ENCODE measurements at regions not wholly inside any gene's neighbourhood (a gene's known extent, or its start where the extent isn't known, plus 50 kb on each side); places are given as distances from the start of the nearest gene placed in this dataset.

DNA sequence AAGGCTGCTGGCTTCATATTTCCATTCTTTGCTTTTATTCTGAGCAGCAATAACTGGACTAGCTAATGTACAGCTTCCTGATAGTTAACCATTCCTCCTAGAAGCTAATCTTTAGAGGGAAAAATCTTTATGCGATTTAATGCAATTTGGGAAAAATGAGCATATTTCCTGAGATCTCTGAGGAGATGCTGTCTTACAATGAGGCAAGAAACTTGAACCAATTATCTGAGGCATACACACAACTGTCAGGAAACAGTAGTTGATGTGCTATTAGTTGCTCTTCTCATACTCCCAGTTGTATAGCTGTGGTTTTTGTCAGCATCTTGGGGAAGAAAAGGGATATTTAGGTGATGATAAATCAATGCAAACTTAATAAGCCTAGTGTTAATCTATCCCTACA is 265.9 kb downstream of the NEBL start:
- TF ChIP-seq, protein P1, sequence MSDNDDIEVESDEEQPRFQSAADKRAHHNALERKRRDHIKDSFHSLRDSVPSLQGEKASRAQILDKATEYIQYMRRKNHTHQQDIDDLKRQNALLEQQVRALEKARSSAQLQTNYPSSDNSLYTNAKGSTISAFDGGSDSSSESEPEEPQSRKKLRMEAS (IDR thresholded peaks at IDR 0.05) = no peak
- TF ChIP-seq ATF7 (IDR thresholded peaks at IDR 0.05) (no peak), ATF7 (CRISPR knock-in tag; IDR thresholded peaks at IDR 0.05) (no peak), POLR2A (IDR thresholded peaks at IDR 0.05; ENCODE audit: insufficient read depth in 1 of 2, low read depth in 2 of 2, low read length in 2 of 2) (no peak), EED (CRISPR knock-in tag; IDR thresholded peaks at IDR 0.05) (no peak), POLR2AphosphoS5 (IDR thresholded peaks at IDR 0.05; ENCODE audit: low read depth, low read length) (no peak), YY1 (IDR thresholded peaks at IDR 0.05; ENCODE audit: insufficient read depth, insufficient replicate concordance, low read depth, low read length) (no peak), ZNF143 (CRISPR knock-in tag; IDR thresholded peaks at IDR 0.05) (no peak)
- TF ChIP-seq, protein P2, sequence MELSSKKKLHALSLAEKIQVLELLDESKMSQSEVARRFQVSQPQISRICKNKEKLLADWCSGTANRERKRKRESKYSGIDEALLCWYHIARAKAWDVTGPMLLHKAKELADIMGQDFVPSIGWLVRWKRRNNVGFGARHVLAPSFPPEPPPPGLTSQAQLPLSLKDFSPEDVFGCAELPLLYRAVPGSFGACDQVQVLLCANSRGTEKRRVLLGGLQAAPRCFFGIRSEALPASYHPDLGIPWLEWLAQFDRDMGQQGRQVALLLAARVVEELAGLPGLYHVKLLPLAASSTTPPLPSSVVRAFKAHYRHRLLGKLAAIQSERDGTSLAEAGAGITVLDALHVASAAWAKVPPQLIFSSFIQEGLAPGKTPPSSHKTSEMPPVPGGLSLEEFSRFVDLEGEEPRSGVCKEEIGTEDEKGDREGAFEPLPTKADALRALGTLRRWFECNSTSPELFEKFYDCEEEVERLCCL (CRISPR knock-in tag; IDR thresholded peaks at IDR 0.05; ENCODE audit: borderline replicate concordance) = no peak
- TF ChIP-seq, protein P3, sequence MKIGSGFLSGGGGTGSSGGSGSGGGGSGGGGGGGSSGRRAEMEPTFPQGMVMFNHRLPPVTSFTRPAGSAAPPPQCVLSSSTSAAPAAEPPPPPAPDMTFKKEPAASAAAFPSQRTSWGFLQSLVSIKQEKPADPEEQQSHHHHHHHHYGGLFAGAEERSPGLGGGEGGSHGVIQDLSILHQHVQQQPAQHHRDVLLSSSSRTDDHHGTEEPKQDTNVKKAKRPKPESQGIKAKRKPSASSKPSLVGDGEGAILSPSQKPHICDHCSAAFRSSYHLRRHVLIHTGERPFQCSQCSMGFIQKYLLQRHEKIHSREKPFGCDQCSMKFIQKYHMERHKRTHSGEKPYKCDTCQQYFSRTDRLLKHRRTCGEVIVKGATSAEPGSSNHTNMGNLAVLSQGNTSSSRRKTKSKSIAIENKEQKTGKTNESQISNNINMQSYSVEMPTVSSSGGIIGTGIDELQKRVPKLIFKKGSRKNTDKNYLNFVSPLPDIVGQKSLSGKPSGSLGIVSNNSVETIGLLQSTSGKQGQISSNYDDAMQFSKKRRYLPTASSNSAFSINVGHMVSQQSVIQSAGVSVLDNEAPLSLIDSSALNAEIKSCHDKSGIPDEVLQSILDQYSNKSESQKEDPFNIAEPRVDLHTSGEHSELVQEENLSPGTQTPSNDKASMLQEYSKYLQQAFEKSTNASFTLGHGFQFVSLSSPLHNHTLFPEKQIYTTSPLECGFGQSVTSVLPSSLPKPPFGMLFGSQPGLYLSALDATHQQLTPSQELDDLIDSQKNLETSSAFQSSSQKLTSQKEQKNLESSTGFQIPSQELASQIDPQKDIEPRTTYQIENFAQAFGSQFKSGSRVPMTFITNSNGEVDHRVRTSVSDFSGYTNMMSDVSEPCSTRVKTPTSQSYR (CRISPR knock-in tag; IDR thresholded peaks at IDR 0.05; ENCODE audit: borderline replicate concordance) = no peak

Data from HepG2 (cell line).